GM19395 (cell line): ENCODE measurements at regions not wholly inside any gene's neighbourhood (a gene's known extent, or its start where the extent isn't known, plus 50 kb on each side); places are given as distances from the start of the nearest gene placed in this dataset.
"Not testable (repeated sequence)": the region's sequence is repeated elsewhere in the genome, so short reads cannot be mapped to it uniquely, and the experiment has no call there.

Source experiments
- ATAC-seq: cut with Tn5 transposase; IDR thresholded peaks from one replicate; pipeline ENCODE4 v1.9.1; 2021; ENCODE audit warnings: mild to moderate bottlenecking, moderate library complexity; ENCODE audit not compliant: unreplicated experiment

- ATAC-seq = no peak
Observed at GRCh38 chr5:152118676-152119470, 194.2 kb upstream of the GLRA1 start.

GRCh38 chr5:152116934-152117333 is 192.3 kb upstream of the GLRA1 start:
- no peak for ATAC-seq

GRCh38 chr5:152113401-152113800 is 188.8 kb upstream of the GLRA1 start:
- no peak for ATAC-seq

- ATAC-seq = no peak
Observed at GRCh38 chr5:152107220-152107619, 182.6 kb upstream of the GLRA1 start.

- no peak for ATAC-seq
Observed at GRCh38 chr5:152106571-152106970, 181.9 kb upstream of the GLRA1 start.

- ATAC-seq = no peak
Observed at GRCh38 chr5:152105085-152105484, 180.4 kb upstream of the GLRA1 start.

GRCh38 chr5:152104211-152104610 is 179.6 kb upstream of the GLRA1 start:
- ATAC-seq = no peak

- not testable (repeated sequence) for ATAC-seq
Observed at GRCh38 chr5:152102908-152103307, 178.3 kb upstream of the GLRA1 start.

- no peak for ATAC-seq
Observed at GRCh38 chr5:152102057-152102456, 177.4 kb upstream of the GLRA1 start.

GRCh38 chr5:152100462-152100861 is 175.8 kb upstream of the GLRA1 start:
- no peak for ATAC-seq

GRCh38 chr5:152097128-152097527 is 172.5 kb upstream of the GLRA1 start:
- no peak for ATAC-seq

- no peak for ATAC-seq
Observed at GRCh38 chr5:152094716-152095115, 170.1 kb upstream of the GLRA1 start.

- ATAC-seq = no peak
Observed at GRCh38 chr5:152094060-152094459, 169.4 kb upstream of the GLRA1 start.

- ATAC-seq = no peak
Observed at GRCh38 chr5:152092580-152092979, 167.9 kb upstream of the GLRA1 start.

GRCh38 chr5:152089644-152090043 is 165.0 kb upstream of the GLRA1 start:
- no peak for ATAC-seq

GRCh38 chr5:152086668-152087067 is 162.0 kb upstream of the GLRA1 start:
- ATAC-seq = no peak

GRCh38 chr5:152084476-152084875 is 159.8 kb upstream of the GLRA1 start:
- ATAC-seq = no peak

GRCh38 chr5:152083231-152083630 is 158.6 kb upstream of the GLRA1 start:
- ATAC-seq = no peak

- ATAC-seq = no peak
Observed at GRCh38 chr5:152072091-152072490, 147.4 kb upstream of the GLRA1 start.

GRCh38 chr5:152070591-152070990 is 145.9 kb upstream of the GLRA1 start:
- no peak for ATAC-seq

- ATAC-seq = no peak
Observed at GRCh38 chr5:152066784-152067183, 142.1 kb upstream of the GLRA1 start.

- no peak for ATAC-seq
Observed at GRCh38 chr5:152063004-152063403, 138.4 kb upstream of the GLRA1 start.

GRCh38 chr5:152061095-152061494 is 136.4 kb upstream of the GLRA1 start:
- no peak for ATAC-seq
